SK-N-MC (cell line): ENCODE measurements at regions not wholly inside any gene's neighbourhood (a gene's known extent, or its start where the extent isn't known, plus 50 kb on each side); places are given as distances from the start of the nearest gene placed in this dataset.

Experiments
- EZH2 ChIP-seq: fragments of 200-600 bp; sonication (generic); IDR thresholded peaks from one replicate; pipeline ENCODE4 v1.6.1; 2017; ENCODE audit warnings: antibody characterized with exemption
- POLR2AphosphoS5 ChIP-seq: IDR thresholded peaks from 2 replicates; pipeline ENCODE4 v1.6.1; 2012; ENCODE audit warnings: mild to moderate bottlenecking, low read depth, low read length, borderline replicate concordance

GRCh38 chr12:73833746-73834145 is 703.9 kb upstream of the ATXN7L3B start:
- no peak for TF ChIP-seq EZH2
- no peak for TF ChIP-seq POLR2AphosphoS5
